GM21786 (cell line): ENCODE measurements at regions not wholly inside any gene's neighbourhood (a gene's known extent, or its start where the extent isn't known, plus 50 kb on each side); places are given as distances from the start of the nearest gene placed in this dataset.

Source experiments
- ATAC-seq: cut with Tn5 transposase; IDR thresholded peaks from one replicate; pipeline ENCODE4 v1.9.1; 2021; ENCODE audit not compliant: unreplicated experiment

- ATAC-seq = no peak
Measured at GRCh38 chr9:31605164-31605563, 779.3 kb upstream of the ACO1 start.

- ATAC-seq = no peak
Measured at GRCh38 chr9:31606678-31607077, 777.8 kb upstream of the ACO1 start.

GRCh38 chr9:31608416-31608815 is 776.0 kb upstream of the ACO1 start:
- no peak for ATAC-seq

- no peak for ATAC-seq
Measured at GRCh38 chr9:31608881-31609280, 775.6 kb upstream of the ACO1 start.

GRCh38 chr9:31612336-31613030 is 772.0 kb upstream of the ACO1 start:
- no peak for ATAC-seq

- ATAC-seq = no peak
Measured at GRCh38 chr9:31615966-31616365, 768.5 kb upstream of the ACO1 start.

GRCh38 chr9:31623511-31623910 is 760.9 kb upstream of the ACO1 start:
- no peak for ATAC-seq

- no peak for ATAC-seq
Measured at GRCh38 chr9:31629292-31629691, 755.2 kb upstream of the ACO1 start.

GRCh38 chr9:31637265-31637664 is 747.2 kb upstream of the ACO1 start:
- ATAC-seq = no peak

- no peak for ATAC-seq
Measured at GRCh38 chr9:31637861-31638260, 746.6 kb upstream of the ACO1 start.

- ATAC-seq = no peak
Measured at GRCh38 chr9:31639451-31639850, 745.0 kb upstream of the ACO1 start.

- ATAC-seq = no peak
Measured at GRCh38 chr9:31669311-31669710, 715.1 kb upstream of the ACO1 start.

- ATAC-seq = no peak
Measured at GRCh38 chr9:31671011-31671410, 713.4 kb upstream of the ACO1 start.

- ATAC-seq = no peak
Measured at GRCh38 chr9:31674264-31674663, 710.2 kb upstream of the ACO1 start.

GRCh38 chr9:31677415-31677814 is 707.0 kb upstream of the ACO1 start:
- ATAC-seq = no peak

- no peak for ATAC-seq
Measured at GRCh38 chr9:31677877-31678276, 706.6 kb upstream of the ACO1 start.

GRCh38 chr9:31683116-31683515 is 701.3 kb upstream of the ACO1 start:
- no peak for ATAC-seq

- no peak for ATAC-seq
Measured at GRCh38 chr9:31697956-31698355, 686.5 kb upstream of the ACO1 start.

GRCh38 chr9:31699836-31700235 is 684.6 kb upstream of the ACO1 start:
- no peak for ATAC-seq

- ATAC-seq = no peak
Measured at GRCh38 chr9:31700252-31701045, 684.0 kb upstream of the ACO1 start.

GRCh38 chr9:31702957-31703356 is 681.5 kb upstream of the ACO1 start:
- no peak for ATAC-seq

- no peak for ATAC-seq
Measured at GRCh38 chr9:31715250-31715649, 669.2 kb upstream of the ACO1 start.

GRCh38 chr9:31719262-31719661 is 665.2 kb upstream of the ACO1 start:
- ATAC-seq = no peak
